Neural progenitor cell (in vitro differentiated cells): ENCODE measurements at regions not wholly inside any gene's neighbourhood (a gene's known extent, or its start where the extent isn't known, plus 50 kb on each side); places are given as distances from the start of the nearest gene placed in this dataset.

Experiments
- EZH2 ChIP-seq: fragments of 200-600 bp; sonication (generic); IDR thresholded peaks from 2 replicates; pipeline ENCODE4 v1.6.1; 2017; ENCODE audit warnings: antibody characterized with exemption, mild to moderate bottlenecking, moderate library complexity
- TF ChIP-seq, protein P1 (sequence below): fragments of 200-600 bp; sonication (generic); IDR thresholded peaks from 2 replicates; pipeline ENCODE4 v1.5.1; 2017; ENCODE audit warnings: antibody characterized with exemption, mild to moderate bottlenecking

DNA sequence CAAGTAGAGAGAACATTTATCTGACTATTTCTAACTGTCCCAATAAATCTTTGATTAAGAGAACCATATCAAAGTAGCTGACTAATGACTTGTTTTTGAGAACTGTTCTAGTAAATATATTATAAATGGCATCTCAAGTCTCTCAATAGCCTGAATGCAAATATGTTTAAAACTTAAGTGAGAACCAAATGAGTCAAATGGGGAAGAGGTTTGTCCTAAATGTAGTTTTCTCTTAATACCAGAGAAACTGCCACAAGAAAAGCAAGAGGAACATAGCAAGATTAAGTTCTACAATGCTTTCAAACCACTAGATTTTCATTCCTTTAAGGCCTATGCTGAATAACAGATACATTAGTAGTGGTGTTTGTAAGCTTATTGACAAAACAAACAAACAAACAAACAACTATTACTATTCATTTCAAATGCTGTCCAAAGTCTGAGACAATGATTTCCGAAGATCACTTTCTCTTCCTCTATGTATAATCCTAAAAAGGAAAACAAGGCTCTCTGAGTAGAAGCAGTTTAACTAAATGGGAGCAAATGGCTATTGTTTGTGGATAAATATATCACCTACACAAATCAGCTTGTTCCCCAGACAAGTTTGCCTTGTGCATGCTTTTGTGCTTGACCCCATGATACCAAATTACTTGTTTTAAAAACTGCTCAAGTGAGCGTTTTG is 408.4 kb upstream of the EMCN start:
- TF ChIP-seq, protein P1, sequence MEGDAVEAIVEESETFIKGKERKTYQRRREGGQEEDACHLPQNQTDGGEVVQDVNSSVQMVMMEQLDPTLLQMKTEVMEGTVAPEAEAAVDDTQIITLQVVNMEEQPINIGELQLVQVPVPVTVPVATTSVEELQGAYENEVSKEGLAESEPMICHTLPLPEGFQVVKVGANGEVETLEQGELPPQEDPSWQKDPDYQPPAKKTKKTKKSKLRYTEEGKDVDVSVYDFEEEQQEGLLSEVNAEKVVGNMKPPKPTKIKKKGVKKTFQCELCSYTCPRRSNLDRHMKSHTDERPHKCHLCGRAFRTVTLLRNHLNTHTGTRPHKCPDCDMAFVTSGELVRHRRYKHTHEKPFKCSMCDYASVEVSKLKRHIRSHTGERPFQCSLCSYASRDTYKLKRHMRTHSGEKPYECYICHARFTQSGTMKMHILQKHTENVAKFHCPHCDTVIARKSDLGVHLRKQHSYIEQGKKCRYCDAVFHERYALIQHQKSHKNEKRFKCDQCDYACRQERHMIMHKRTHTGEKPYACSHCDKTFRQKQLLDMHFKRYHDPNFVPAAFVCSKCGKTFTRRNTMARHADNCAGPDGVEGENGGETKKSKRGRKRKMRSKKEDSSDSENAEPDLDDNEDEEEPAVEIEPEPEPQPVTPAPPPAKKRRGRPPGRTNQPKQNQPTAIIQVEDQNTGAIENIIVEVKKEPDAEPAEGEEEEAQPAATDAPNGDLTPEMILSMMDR = no peak
- TF ChIP-seq EZH2 = no peak
